HEK293 (cell line): ENCODE measurements at regions not wholly inside any gene's neighbourhood (a gene's known extent, or its start where the extent isn't known, plus 50 kb on each side); places are given as distances from the start of the nearest gene placed in this dataset.

ENCODE experiments used
- IKZF3 ChIP-seq: fragments of 450-650 bp; IDR thresholded peaks from 2 replicates; pipeline ENCODE4 v1.5.0; 2018; ENCODE audit warnings: missing biosample characterization, mild to moderate bottlenecking, missing genetic modification characterization, moderate library complexity
- PATZ1 ChIP-seq: fragments of 450-650 bp; formaldehyde crosslinking; IDR thresholded peaks from 2 replicates; pipeline ENCODE4 v1.5.1; 2016; ENCODE audit warnings: missing biosample characterization, missing genetic modification characterization
- YY1 ChIP-seq: fragments of 450-650 bp; formaldehyde crosslinking; IDR thresholded peaks from 2 replicates; pipeline ENCODE4 v1.5.1; 2018; ENCODE audit warnings: missing biosample characterization, missing genetic modification characterization
- ZFP41 ChIP-seq: fragments of 450-650 bp; formaldehyde crosslinking; IDR thresholded peaks from 2 replicates; pipeline ENCODE4 v1.5.1; 2016; ENCODE audit warnings: missing biosample characterization, missing genetic modification characterization, borderline replicate concordance
- ZNF174 ChIP-seq: fragments of 450-650 bp; formaldehyde crosslinking; IDR thresholded peaks from 2 replicates; pipeline ENCODE4 v1.5.0; 2017; ENCODE audit warnings: missing biosample characterization, mild to moderate bottlenecking, missing genetic modification characterization
- ZNF24 ChIP-seq: fragments of 450-650 bp; formaldehyde crosslinking; IDR thresholded peaks from 2 replicates; pipeline ENCODE4 v1.5.1; 2016; ENCODE audit warnings: missing biosample characterization, missing genetic modification characterization
- ZNF335 ChIP-seq: fragments of 450-650 bp; formaldehyde crosslinking; conservative IDR thresholded peaks from 2 replicates; pipeline ENCODE4 v1.5.1; 2016; ENCODE audit warnings: missing biosample characterization, missing genetic modification characterization
- ZNF362 ChIP-seq: fragments of 450-650 bp; formaldehyde crosslinking; IDR thresholded peaks from 2 replicates; pipeline ENCODE4 v1.5.1; 2016; ENCODE audit warnings: missing biosample characterization, missing genetic modification characterization
- ZNF660 ChIP-seq: fragments of 450-650 bp; IDR thresholded peaks from 2 replicates; pipeline ENCODE4 v1.5.1; 2018; ENCODE audit warnings: missing biosample characterization, mild to moderate bottlenecking, missing genetic modification characterization
- ZNF791 ChIP-seq: fragments of 450-650 bp; formaldehyde crosslinking; IDR thresholded peaks from 2 replicates; pipeline ENCODE4 v1.5.1; 2016; ENCODE audit warnings: missing biosample characterization, missing genetic modification characterization
- ZNF792 ChIP-seq: fragments of 450-650 bp; formaldehyde crosslinking; IDR thresholded peaks from 2 replicates; pipeline ENCODE4 v1.5.1; 2016; ENCODE audit warnings: missing biosample characterization, missing genetic modification characterization
- TF ChIP-seq, protein P1 (sequence below): fragments of 450-650 bp; formaldehyde crosslinking; IDR thresholded peaks from 2 replicates; pipeline ENCODE4 v1.5.1; 2016; ENCODE audit warnings: missing biosample characterization, missing genetic modification characterization
- TF ChIP-seq, protein P2 (sequence below): fragments of 450-650 bp; formaldehyde crosslinking; IDR thresholded peaks from 2 replicates; pipeline ENCODE4 v1.5.1; 2016; ENCODE audit warnings: missing biosample characterization, missing genetic modification characterization

DNA sequence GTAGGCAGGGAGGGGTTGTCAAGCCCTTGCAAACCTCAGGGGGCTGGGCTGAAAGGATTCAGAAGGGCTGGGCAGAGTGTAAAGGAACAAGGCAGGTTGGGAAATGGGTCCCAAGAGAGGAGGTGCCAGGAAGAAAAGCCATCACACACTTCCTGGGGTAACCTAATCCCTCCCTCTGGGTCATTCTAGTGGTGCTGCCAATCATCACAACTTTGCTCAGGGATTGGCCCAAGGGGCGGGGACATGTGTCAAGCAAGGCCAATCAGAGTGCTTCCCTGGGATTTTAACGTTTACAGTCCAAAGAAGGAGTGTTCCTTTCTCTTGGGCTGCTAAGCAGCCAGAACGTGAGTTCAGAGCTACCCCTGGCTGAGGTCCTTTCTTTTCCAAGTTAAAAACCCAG is 57.1 kb upstream of the NPTX2 start:
- TF ChIP-seq ZNF362 (tag by site-specific recombination) (no peak), PATZ1 (tag by site-specific recombination) (no peak), ZNF792 (tag by site-specific recombination) (no peak), ZNF660 (no peak), ZNF791 (tag by site-specific recombination) (no peak), ZFP41 (no peak), ZNF174 (tag by site-specific recombination) (no peak), YY1 (tag by site-specific recombination) (no peak), ZNF335 (tag by site-specific recombination) (no peak), IKZF3 (tag by site-specific recombination) (no peak), ZNF24 (tag by site-specific recombination) (no peak)
- TF ChIP-seq, protein P1, sequence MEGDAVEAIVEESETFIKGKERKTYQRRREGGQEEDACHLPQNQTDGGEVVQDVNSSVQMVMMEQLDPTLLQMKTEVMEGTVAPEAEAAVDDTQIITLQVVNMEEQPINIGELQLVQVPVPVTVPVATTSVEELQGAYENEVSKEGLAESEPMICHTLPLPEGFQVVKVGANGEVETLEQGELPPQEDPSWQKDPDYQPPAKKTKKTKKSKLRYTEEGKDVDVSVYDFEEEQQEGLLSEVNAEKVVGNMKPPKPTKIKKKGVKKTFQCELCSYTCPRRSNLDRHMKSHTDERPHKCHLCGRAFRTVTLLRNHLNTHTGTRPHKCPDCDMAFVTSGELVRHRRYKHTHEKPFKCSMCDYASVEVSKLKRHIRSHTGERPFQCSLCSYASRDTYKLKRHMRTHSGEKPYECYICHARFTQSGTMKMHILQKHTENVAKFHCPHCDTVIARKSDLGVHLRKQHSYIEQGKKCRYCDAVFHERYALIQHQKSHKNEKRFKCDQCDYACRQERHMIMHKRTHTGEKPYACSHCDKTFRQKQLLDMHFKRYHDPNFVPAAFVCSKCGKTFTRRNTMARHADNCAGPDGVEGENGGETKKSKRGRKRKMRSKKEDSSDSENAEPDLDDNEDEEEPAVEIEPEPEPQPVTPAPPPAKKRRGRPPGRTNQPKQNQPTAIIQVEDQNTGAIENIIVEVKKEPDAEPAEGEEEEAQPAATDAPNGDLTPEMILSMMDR (tag by site-specific recombination), result no peak
- TF ChIP-seq, protein P2, sequence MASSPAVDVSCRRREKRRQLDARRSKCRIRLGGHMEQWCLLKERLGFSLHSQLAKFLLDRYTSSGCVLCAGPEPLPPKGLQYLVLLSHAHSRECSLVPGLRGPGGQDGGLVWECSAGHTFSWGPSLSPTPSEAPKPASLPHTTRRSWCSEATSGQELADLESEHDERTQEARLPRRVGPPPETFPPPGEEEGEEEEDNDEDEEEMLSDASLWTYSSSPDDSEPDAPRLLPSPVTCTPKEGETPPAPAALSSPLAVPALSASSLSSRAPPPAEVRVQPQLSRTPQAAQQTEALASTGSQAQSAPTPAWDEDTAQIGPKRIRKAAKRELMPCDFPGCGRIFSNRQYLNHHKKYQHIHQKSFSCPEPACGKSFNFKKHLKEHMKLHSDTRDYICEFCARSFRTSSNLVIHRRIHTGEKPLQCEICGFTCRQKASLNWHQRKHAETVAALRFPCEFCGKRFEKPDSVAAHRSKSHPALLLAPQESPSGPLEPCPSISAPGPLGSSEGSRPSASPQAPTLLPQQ, result no peak
